HG02588 (cell line): ENCODE measurements at regions not wholly inside any gene's neighbourhood (a gene's known extent, or its start where the extent isn't known, plus 50 kb on each side); places are given as distances from the start of the nearest gene placed in this dataset.
"Not testable (repeated sequence)": the region's sequence is repeated elsewhere in the genome, so short reads cannot be mapped to it uniquely, and the experiment has no call there.

Source experiments
- ATAC-seq: cut with Tn5 transposase; IDR thresholded peaks from one replicate; pipeline ENCODE4 v1.9.1; 2021; ENCODE audit warnings: mild to moderate bottlenecking, moderate library complexity; ENCODE audit not compliant: unreplicated experiment

GRCh38 chr4:60814549-60814948 lies 385.6 kb upstream of the ADGRL3 start:
- no peak for ATAC-seq

GRCh38 chr4:60817609-60818008 lies 382.5 kb upstream of the ADGRL3 start:
- ATAC-seq, result no peak

GRCh38 chr4:60822986-60823385 lies 377.1 kb upstream of the ADGRL3 start:
- no peak for ATAC-seq

GRCh38 chr4:60840020-60840419 lies 360.1 kb upstream of the ADGRL3 start:
- no peak for ATAC-seq

- ATAC-seq, result no peak
Measured at GRCh38 chr4:60846678-60847077, 353.4 kb upstream of the ADGRL3 start.

- ATAC-seq, result no peak
Measured at GRCh38 chr4:60847614-60848013, 352.5 kb upstream of the ADGRL3 start.

GRCh38 chr4:60857130-60857753 lies 342.9 kb upstream of the ADGRL3 start:
- no peak for ATAC-seq

- ATAC-seq, result no peak
Measured at GRCh38 chr4:60863442-60863841, 336.7 kb upstream of the ADGRL3 start.

- ATAC-seq, result no peak
Measured at GRCh38 chr4:60865273-60865672, 334.9 kb upstream of the ADGRL3 start.

- no peak for ATAC-seq
Measured at GRCh38 chr4:60868232-60868960, 331.7 kb upstream of the ADGRL3 start.

- ATAC-seq, result no peak
Measured at GRCh38 chr4:60879135-60879701, 320.9 kb upstream of the ADGRL3 start.

- ATAC-seq, result no peak
Measured at GRCh38 chr4:60884587-60884986, 315.5 kb upstream of the ADGRL3 start.

GRCh38 chr4:60885011-60885410 lies 315.1 kb upstream of the ADGRL3 start:
- no peak for ATAC-seq

- no peak for ATAC-seq
Measured at GRCh38 chr4:60890743-60891142, 309.4 kb upstream of the ADGRL3 start.

- no peak for ATAC-seq
Measured at GRCh38 chr4:60891947-60892346, 308.2 kb upstream of the ADGRL3 start.

GRCh38 chr4:60897415-60897814 lies 302.7 kb upstream of the ADGRL3 start:
- ATAC-seq, result no peak

GRCh38 chr4:60905162-60905561 lies 295.0 kb upstream of the ADGRL3 start:
- no peak for ATAC-seq

- ATAC-seq, result no peak
Measured at GRCh38 chr4:60911127-60911526, 289.0 kb upstream of the ADGRL3 start.

GRCh38 chr4:60913002-60913401 lies 287.1 kb upstream of the ADGRL3 start:
- no peak for ATAC-seq

GRCh38 chr4:60913671-60914070 lies 286.5 kb upstream of the ADGRL3 start:
- no peak for ATAC-seq

GRCh38 chr4:60921735-60922134 lies 278.4 kb upstream of the ADGRL3 start:
- ATAC-seq, result not testable (repeated sequence)

GRCh38 chr4:60923075-60923474 lies 277.1 kb upstream of the ADGRL3 start:
- no peak for ATAC-seq
